B cell (primary cell): ENCODE measurements at regions not wholly inside any gene's neighbourhood (a gene's known extent, or its start where the extent isn't known, plus 50 kb on each side); places are given as distances from the start of the nearest gene placed in this dataset.

Experiments
- ATAC-seq: fragments of 200-7000 bp; cut with Tn5 transposase; one replicate; pipeline ENCODE4 v1.10.0; 2021; ENCODE audit warnings: low read depth, mild to moderate bottlenecking, moderate number of reproducible peaks, moderate library complexity
- CTCF ChIA-PET: fragments of 350-600 bp; sonication (Branson Sonifier 250); formaldehyde crosslinking; loops from one replicate; lab custom pipeline; 2021; ENCODE audit warnings: antibody characterized with exemption, inconsistent platforms; lab: Charles Lee
- POLR2A ChIA-PET: fragments of 350-600 bp; sonication (Branson Sonifier 250); formaldehyde crosslinking; loops from one replicate; lab custom pipeline; 2021; ENCODE audit warnings: antibody characterized with exemption; lab: Charles Lee
- DNase-seq: peaks from one replicate; pipeline ENCODE4 v3.0.0; 2013
- H2AFZ ChIP-seq: 2 replicates; pipeline ENCODE4 v1.6.1; 2012; ENCODE audit warnings: mild to moderate bottlenecking, low read depth, low read length; ENCODE audit not compliant: insufficient read depth, poor library complexity, severe bottlenecking
- H3K27ac ChIP-seq, 2 donors: 1 replicate in 1 of 2; 2 replicates in 1 of 2; pipeline ENCODE4 v1.5.1; 2012 to 2013; ENCODE audit warnings: low read length in 2 of 2, mild to moderate bottlenecking in 2 of 2, moderate library complexity in 1 of 2
- H3K27me3 ChIP-seq, 4 experiments: fragments of 200-600 bp in 1 of 4; sonication (generic) in 1 of 4; replicated peaks in 1 of 4; 1 replicate in 2 of 4; 2 replicates in 2 of 4; pipeline versions ENCODE4 v1.6.1 to v1.7.0; 2013 to 2016; ENCODE audit warnings: low read length in 3 of 4, mild to moderate bottlenecking in 2 of 4, mixed read lengths in 1 of 4, moderate library complexity in 1 of 4; ENCODE audit not compliant: insufficient read depth in 4 of 4, control insufficient read depth in 3 of 4; ENCODE audit errors: control extremely low read depth in 1 of 4
- H3K36me3 ChIP-seq, 2 experiments: replicated peaks in 1 of 2; 1 replicate in 1 of 2; 2 replicates in 1 of 2; pipeline versions ENCODE4 v1.6.1 to v1.7.1; 2013; ENCODE audit warnings: low read length in 1 of 2; ENCODE audit not compliant: insufficient read depth in 2 of 2, control insufficient read depth in 1 of 2; ENCODE audit errors: control extremely low read depth in 1 of 2, extremely low read depth in 1 of 2
- H3K4me1 ChIP-seq, 2 donors: fragments of 200-600 bp in 1 of 2; sonication (generic) in 1 of 2; 1 replicate in 1 of 2; 2 replicates in 1 of 2; pipeline versions ENCODE4 v1.5.1 to v1.6.1; 2013 to 2017; ENCODE audit warnings: low read length in 2 of 2; ENCODE audit not compliant: control insufficient read depth in 2 of 2, insufficient read depth in 2 of 2
- H3K4me2 ChIP-seq: replicated peaks from 2 replicates; pipeline ENCODE3; 2012; ENCODE audit warnings: mild to moderate bottlenecking, low read depth, low read length; ENCODE audit not compliant: poor library complexity, severe bottlenecking
- H3K4me3 ChIP-seq, 5 experiments: fragments of 200-600 bp in 1 of 5; sonication (generic) in 1 of 5; 1 replicate in 3 of 5; 2 replicates in 2 of 5; pipeline versions ENCODE4 v1.5.1 to v1.7.0; 2011 to 2016; ENCODE audit warnings: low read length in 4 of 5, mild to moderate bottlenecking in 4 of 5, low read depth in 2 of 5, control low read depth in 1 of 5, moderate library complexity in 1 of 5; ENCODE audit not compliant: insufficient read depth in 1 of 5; ENCODE audit errors: control extremely low read depth in 1 of 5, extremely low read depth in 1 of 5
- H3K79me2 ChIP-seq: fragments of 200-600 bp; sonication (generic); one replicate; pipeline ENCODE4 v1.6.0; 2016; ENCODE audit warnings: low read length; ENCODE audit not compliant: control insufficient read depth, insufficient read depth
- H3K9ac ChIP-seq: fragments of 200-600 bp; sonication (generic); 2 replicates; pipeline ENCODE4 v1.6.1; 2017; ENCODE audit warnings: mild to moderate bottlenecking, low read length, moderate library complexity
- H3K9me3 ChIP-seq, 3 donors: one replicate each; pipeline versions ENCODE4 v1.6.1 to v1.7.1; 2013; ENCODE audit warnings: low read length in 2 of 3; ENCODE audit not compliant: control insufficient read depth in 2 of 3, insufficient read depth in 1 of 3; ENCODE audit errors: control extremely low read depth in 1 of 3
- H4K20me1 ChIP-seq: 2 replicates; pipeline ENCODE4 v1.6.0; 2012; ENCODE audit warnings: mild to moderate bottlenecking, low read length; ENCODE audit not compliant: insufficient read depth, control insufficient read depth, poor library complexity, severe bottlenecking
- H3K27ac Mint-ChIP-seq: one replicate; pipeline ENCODE4 v1.8.0; 2021; ENCODE audit warnings: mixed read lengths
- H3K27me3 Mint-ChIP-seq: one replicate; pipeline ENCODE4 v1.8.0; 2021; ENCODE audit warnings: mixed read lengths
- H3K4me1 Mint-ChIP-seq: one replicate; pipeline ENCODE4 v1.8.0; 2021; ENCODE audit warnings: mixed read lengths
- H3K4me3 Mint-ChIP-seq: one replicate; pipeline ENCODE4 v1.8.0; 2021; ENCODE audit warnings: mixed read lengths
- H3K9me3 Mint-ChIP-seq: one replicate; pipeline ENCODE4 v1.8.0; 2022; ENCODE audit warnings: mixed read lengths; ENCODE audit not compliant: insufficient read depth
- CTCF ChIP-seq: fragments of 200-600 bp; IDR thresholded peaks from one replicate; pipeline ENCODE4 v1.8.0; 2022; ENCODE audit warnings: antibody characterized with exemption, mild to moderate bottlenecking
- EZH2 ChIP-seq: IDR thresholded peaks from 2 replicates; pipeline ENCODE4 v1.6.1; 2012; ENCODE audit warnings: borderline replicate concordance, low read depth, mild to moderate bottlenecking, moderate library complexity, low read length; ENCODE audit not compliant: insufficient read depth, poor library complexity, severe bottlenecking
- WGBS: methylation state at CpG from one replicate; pipeline ENCODE4 v1.1.5; 2013; ENCODE audit warnings: missing lambda C conversion rate; ENCODE audit not compliant: insufficient coverage; 5-methylcytosine and 5-hydroxymethylcytosine counted together
- intact Hi-C: fragments of 100-400 bp; cut with micrococcal nuclease; formaldehyde crosslinking; loops from one replicate; pipeline ENCODE4 v1.10.0; 2022

- ATAC-seq (no peak), DNase-seq (no peak)
- H3K4me3 Mint-ChIP-seq: no peak overlapping the region
- no peak overlapping the region for H3K27ac Mint-ChIP-seq
- Histone ChIP-seq H3K36me3 (no peaks in the 10 kb centered on the region), H2AFZ (no peak overlapping the region), H3K9me3 (no peaks in the 10 kb centered on the region), H3K27me3 (no peaks in the 10 kb centered on the region), H3K27ac (no peak overlapping the region), H3K4me2 (no peak overlapping the region), H3K4me1 (no peaks in the 10 kb centered on the region), H4K20me1 (peaks cover 5% of the 10 kb centered on the region), H3K4me3 (no peak overlapping the region), H3K9ac (no peak overlapping the region), H3K79me2 (no peaks in the 10 kb centered on the region)
- CTCF ChIA-PET: interaction anchor here (1.1 kb wide), 1 partner anchor 28 kb away, joined by 3 read pairs; no protein-coding TSS in a partner anchor
- peaks cover 12% of the 10 kb centered on the region for H3K4me1 Mint-ChIP-seq
- 69% methylated on average over 1 of the region's 1 CpG for WGBS
- TF ChIP-seq EZH2: no peak
- TF ChIP-seq CTCF: no peak
- H3K9me3 Mint-ChIP-seq: no peaks in the 10 kb centered on the region
- no peaks in the 10 kb centered on the region for H3K27me3 Mint-ChIP-seq
- intact Hi-C loops: no loop called here
- POLR2A ChIA-PET: no interaction called here
Observed at GRCh38 chr9:80437825-80438224, 866.1 kb downstream of the TLE4 start.

- H3K36me3 ChIP-seq: no peaks in the 10 kb centered on the region
- Mint-ChIP-seq H3K4me1 (peaks cover 12% of the 10 kb centered on the region), H3K9me3 (no peaks in the 10 kb centered on the region), H3K27ac (no peak overlapping the region), H3K4me3 (no peak overlapping the region), H3K27me3 (no peaks in the 10 kb centered on the region)
- no peaks in the 10 kb centered on the region for H3K79me2 ChIP-seq
- H3K27ac ChIP-seq: no peak overlapping the region
- no peak for ATAC-seq
- CTCF ChIA-PET: interaction anchor here (1.1 kb wide), 1 partner anchor 29 kb away, joined by 3 read pairs; no protein-coding TSS in a partner anchor
- no peaks in the 10 kb centered on the region for H3K27me3 ChIP-seq
- DNase-seq: no peak
- H2AFZ ChIP-seq: no peak overlapping the region
- no peaks in the 10 kb centered on the region for H3K4me1 ChIP-seq
- TF ChIP-seq EZH2: no peak
- no peak for TF ChIP-seq CTCF
- no peak overlapping the region for H3K4me2 ChIP-seq
- no peaks in the 10 kb centered on the region for H3K9me3 ChIP-seq
- intact Hi-C loops: no loop called here
- 100% methylated on average over 1 of the region's 2 CpGs for WGBS
- H4K20me1 ChIP-seq: peaks cover 5% of the 10 kb centered on the region
- POLR2A ChIA-PET: no interaction called here
- no peak overlapping the region for H3K9ac ChIP-seq
- no peak overlapping the region for H3K4me3 ChIP-seq
Observed at GRCh38 chr9:80437091-80437640, 865.4 kb downstream of the TLE4 start.
